ENCODE measurements at regions not wholly inside any gene's neighbourhood (a gene's known extent, or its start where the extent isn't known, plus 50 kb on each side); places are given as distances from the start of the nearest gene placed in this dataset.

- TF ChIP-seq MITF (IDR thresholded peaks at IDR 0.05) (no peak), ZBTB1 (CRISPR knock-in tag; IDR thresholded peaks at IDR 0.05; ENCODE audit: borderline replicate concordance, low read depth) (no peak), YY1 (IDR thresholded peaks at IDR 0.05; ENCODE audit: borderline replicate concordance in 1 of 3, control insufficient read depth in 1 of 3, extremely low read depth in 1 of 3, insufficient read depth in 3 of 3, insufficient read length in 1 of 3, insufficient replicate concordance in 2 of 3, low read depth in 1 of 3, low read length in 2 of 3) (no peak), CEBPB (tag; IDR thresholded peaks at IDR 0.05) (no peak), ESRRA (IDR thresholded peaks at IDR 0.05; ENCODE audit: borderline replicate concordance, low read depth) (no peak), SP1 (CRISPR knock-in tag; IDR thresholded peaks at IDR 0.05) (no peak)
Measured at GRCh38 chr3:76949462-76949861, 90.4 kb upstream of the ROBO2 start.

Data from K562 (cell line).